GM13977 (cell line): ENCODE measurements at regions not wholly inside any gene's neighbourhood (a gene's known extent, or its start where the extent isn't known, plus 50 kb on each side); places are given as distances from the start of the nearest gene placed in this dataset.

Source experiments
- DNase-seq: peaks from one replicate; pipeline ENCODE4 v3.0.0; 2012; ENCODE audit warnings: low spot score
- CTCF ChIP-seq: IDR thresholded peaks from 2 replicates; pipeline ENCODE4 v1.5.1; 2012; ENCODE audit warnings: mild to moderate bottlenecking, control low read depth; ENCODE audit not compliant: insufficient read depth; ENCODE audit errors: extremely low read depth, missing control alignments
- in situ Hi-C: fragments of 300-500 bp; cut with MboI; formaldehyde crosslinking; loops from one replicate; pipeline ENCODE4 v1.12.0; 2022; ENCODE audit warnings: low sequenced_read_pairs, low pct_unique_long_range_greater_than_20kb, mixed read lengths, inconsistent platforms; ENCODE audit not compliant: unreplicated experiment

- in situ Hi-C loops, result no loop called here
- DNase-seq, result no peak
- TF ChIP-seq CTCF, result no peak
Measured at GRCh38 chr9:23559522-23559921, 266.5 kb downstream of the ELAVL2 start.

GRCh38 chr9:23563517-23563916 lies 262.5 kb downstream of the ELAVL2 start:
- in situ Hi-C loops, result no loop called here
- no peak for DNase-seq
- no peak for TF ChIP-seq CTCF

- DNase-seq, result no peak
- TF ChIP-seq CTCF, result no peak
- in situ Hi-C loops, result no loop called here
Measured at GRCh38 chr9:23567516-23568165, 258.4 kb downstream of the ELAVL2 start.

- TF ChIP-seq CTCF, result no peak
- in situ Hi-C loops, result no loop called here
- no peak for DNase-seq
Measured at GRCh38 chr9:23571414-23572104, 254.5 kb downstream of the ELAVL2 start.

GRCh38 chr9:23573800-23574199 lies 252.2 kb downstream of the ELAVL2 start:
- no peak for DNase-seq
- in situ Hi-C loops, result no loop called here
- TF ChIP-seq CTCF, result no peak

- DNase-seq, result no peak
- TF ChIP-seq CTCF, result no peak
- in situ Hi-C loops, result no loop called here
Measured at GRCh38 chr9:23577611-23578010, 248.4 kb downstream of the ELAVL2 start.
